GM10248 (cell line): ENCODE measurements at regions not wholly inside any gene's neighbourhood (a gene's known extent, or its start where the extent isn't known, plus 50 kb on each side); places are given as distances from the start of the nearest gene placed in this dataset.

Experiments used
- CTCF ChIA-PET: fragments of 300-600 bp; sonication (Branson Sonifier 250); formaldehyde crosslinking; extraction: SDS; loops from one replicate; lab custom pipeline; 2021; ENCODE audit warnings: antibody characterized with exemption; lab: Yijun Ruan, JAX
- POLR2A ChIA-PET: fragments of 350-650 bp; sonication (Branson Sonifier 250); formaldehyde crosslinking; extraction: SDS; loops from one replicate; lab custom pipeline; 2020; ENCODE audit warnings: antibody characterized with exemption; lab: Yijun Ruan, JAX
- DNase-seq: peaks from one replicate; pipeline ENCODE4 v3.0.0; 2012; ENCODE audit errors: extremely low spot score
- TF ChIP-seq, protein P1 (sequence below): IDR thresholded peaks from 2 replicates; pipeline ENCODE4 v1.5.1; 2012; ENCODE audit warnings: mild to moderate bottlenecking, low read depth; ENCODE audit errors: extremely low read depth, missing control alignments, control extremely low read depth

DNA sequence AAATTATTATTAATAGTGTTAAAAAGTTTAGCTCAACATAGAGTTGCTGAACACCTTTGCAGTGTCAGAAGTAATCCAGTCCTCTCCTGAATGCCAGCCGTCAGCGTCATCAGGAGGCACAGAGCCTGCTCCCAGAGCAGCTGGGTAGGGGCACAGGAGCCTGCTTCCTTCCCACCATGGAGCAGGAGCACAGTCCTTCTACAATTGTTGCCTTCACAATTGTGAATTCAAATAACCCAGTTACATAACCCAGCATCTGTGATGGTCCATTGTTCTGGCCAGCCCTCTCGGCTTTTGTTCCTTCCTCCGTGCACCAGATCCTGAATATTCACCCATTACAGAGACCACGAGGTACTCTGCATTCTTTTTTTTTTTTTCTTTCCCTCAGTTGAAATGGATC is 393.9 kb upstream of the MAF start:
- TF ChIP-seq, protein P1, sequence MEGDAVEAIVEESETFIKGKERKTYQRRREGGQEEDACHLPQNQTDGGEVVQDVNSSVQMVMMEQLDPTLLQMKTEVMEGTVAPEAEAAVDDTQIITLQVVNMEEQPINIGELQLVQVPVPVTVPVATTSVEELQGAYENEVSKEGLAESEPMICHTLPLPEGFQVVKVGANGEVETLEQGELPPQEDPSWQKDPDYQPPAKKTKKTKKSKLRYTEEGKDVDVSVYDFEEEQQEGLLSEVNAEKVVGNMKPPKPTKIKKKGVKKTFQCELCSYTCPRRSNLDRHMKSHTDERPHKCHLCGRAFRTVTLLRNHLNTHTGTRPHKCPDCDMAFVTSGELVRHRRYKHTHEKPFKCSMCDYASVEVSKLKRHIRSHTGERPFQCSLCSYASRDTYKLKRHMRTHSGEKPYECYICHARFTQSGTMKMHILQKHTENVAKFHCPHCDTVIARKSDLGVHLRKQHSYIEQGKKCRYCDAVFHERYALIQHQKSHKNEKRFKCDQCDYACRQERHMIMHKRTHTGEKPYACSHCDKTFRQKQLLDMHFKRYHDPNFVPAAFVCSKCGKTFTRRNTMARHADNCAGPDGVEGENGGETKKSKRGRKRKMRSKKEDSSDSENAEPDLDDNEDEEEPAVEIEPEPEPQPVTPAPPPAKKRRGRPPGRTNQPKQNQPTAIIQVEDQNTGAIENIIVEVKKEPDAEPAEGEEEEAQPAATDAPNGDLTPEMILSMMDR: no peak
- DNase-seq: no peak
- ChIA-PET POLR2A (no interaction called here), CTCF (no interaction called here)

DNA sequence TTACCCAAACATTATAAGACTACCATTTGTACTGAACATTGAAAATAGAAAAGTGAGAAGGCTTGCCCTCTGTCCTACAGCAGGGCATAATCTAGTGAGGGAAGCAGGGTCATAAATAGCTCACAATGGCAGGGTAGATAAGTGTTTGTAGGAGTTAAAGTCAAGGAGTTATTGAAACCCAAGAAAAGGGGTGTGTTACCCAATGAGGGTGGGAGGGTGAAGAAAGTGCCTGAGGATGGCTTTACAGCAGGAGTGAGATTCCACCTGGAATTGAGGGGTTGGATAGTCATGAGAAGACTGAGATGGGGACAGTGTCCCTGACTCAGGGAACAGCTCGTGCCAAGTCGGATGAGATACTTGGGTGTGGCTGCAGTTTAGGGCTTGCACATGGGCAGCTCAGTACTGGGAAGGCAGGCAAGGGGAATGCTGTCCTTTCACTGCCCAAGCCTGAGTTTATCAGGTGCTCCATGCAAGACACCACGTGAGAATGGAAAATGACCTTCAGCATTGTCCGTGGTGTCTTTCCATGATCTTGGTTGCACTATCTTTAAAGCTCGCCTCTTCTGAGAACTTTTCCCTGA is 393.2 kb upstream of the MAF start:
- DNase-seq: no peak
- TF ChIP-seq, protein P1: no peak
- POLR2A ChIA-PET: no interaction called here
- CTCF ChIA-PET: no interaction called here

DNA sequence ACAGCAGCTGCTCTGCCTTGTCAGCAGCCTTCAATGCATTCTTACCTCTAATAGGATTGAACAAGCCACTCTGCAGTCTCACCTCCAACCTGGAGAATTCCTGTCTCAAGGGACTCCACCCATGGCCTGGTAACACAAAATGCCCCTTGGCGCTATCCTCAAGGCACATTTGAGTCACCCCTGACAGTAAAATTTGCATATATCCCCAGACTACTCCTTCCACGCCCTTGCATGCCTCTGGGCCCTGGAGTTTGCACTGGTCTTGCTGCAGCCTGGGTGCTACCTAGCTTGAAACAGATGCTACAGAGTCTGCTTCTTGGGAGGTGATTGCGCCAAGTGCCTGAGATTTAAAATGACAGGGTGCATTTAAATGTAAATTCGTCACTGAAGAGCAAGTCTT is 391.4 kb upstream of the MAF start:
- DNase-seq: no peak
- CTCF ChIA-PET: no interaction called here
- POLR2A ChIA-PET: no interaction called here
- TF ChIP-seq, protein P1: no peak

DNA sequence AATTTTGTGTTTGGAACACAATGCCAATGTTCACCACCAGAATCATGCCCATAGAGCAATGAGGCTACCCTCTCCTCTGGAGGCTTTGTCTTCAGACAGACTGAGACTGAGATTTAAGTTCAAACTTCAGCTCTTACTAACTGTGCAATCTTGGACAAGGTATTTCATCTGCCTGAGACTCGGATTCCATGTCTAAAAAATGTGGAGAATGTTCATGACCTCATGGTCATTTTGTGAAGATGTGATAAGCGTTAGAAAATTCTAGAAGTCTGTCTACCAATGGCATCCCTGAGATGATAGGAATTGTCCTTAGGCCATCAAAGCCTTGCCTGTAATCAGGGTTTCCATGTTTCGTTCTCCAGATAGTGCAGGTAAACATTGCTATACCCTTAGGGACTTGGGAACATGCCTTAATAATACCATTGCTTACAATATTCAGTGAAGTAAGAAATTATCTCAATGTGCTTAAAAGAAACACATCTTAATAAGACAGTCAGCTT is 388.2 kb upstream of the MAF start:
- TF ChIP-seq, protein P1: no peak
- CTCF ChIA-PET: no interaction called here
- no peak for DNase-seq
- POLR2A ChIA-PET: no interaction called here

DNA sequence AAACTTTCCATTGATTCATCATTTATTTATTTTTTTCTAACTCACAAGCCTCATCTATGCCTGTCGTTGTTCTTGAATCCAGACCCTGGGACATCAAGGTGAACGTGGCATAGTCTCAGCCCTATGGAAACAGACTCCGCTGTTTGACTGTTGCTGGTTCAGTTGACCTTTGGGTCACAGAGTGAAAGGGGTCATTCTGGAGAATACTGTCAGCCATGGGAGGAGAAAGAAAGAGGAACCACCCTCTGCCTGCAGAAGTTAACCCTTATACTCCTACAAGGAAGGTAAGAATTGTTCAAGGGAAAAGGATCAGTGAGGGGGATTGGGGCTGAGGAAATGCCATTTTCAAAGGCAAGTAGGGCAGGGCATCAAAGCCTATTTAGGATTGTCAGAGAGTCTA is 387.6 kb upstream of the MAF start:
- DNase-seq: no peak
- TF ChIP-seq, protein P1: no peak
- CTCF ChIA-PET: no interaction called here
- POLR2A ChIA-PET: no interaction called here

DNA sequence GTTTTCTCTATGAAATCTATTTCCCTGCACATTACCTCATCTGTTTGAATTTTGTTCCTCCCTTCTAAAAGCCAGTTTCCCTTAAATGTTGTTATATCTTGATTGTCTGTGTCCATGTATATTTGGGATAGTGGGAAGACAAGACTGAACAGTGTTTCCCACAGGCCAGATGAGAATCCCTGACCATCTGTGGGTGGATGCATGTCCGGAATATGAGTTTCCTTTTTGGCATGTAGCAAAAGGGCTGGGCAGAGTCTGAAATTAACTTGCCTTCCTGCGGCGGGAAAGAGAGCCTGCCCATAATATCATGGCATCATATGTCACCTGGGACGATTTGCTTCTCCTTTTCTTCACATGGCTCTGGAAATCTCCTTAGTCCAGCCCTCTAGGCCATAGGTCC is 385.8 kb upstream of the MAF start:
- CTCF ChIA-PET: interaction anchor here (1.4 kb wide), 1 partner anchor 19 kb away, joined by 3 read pairs; no protein-coding TSS in a partner anchor
- TF ChIP-seq, protein P1: no peak
- no peak for DNase-seq
- POLR2A ChIA-PET: no interaction called here
